Prostate gland (tissue), 2 donors: ENCODE measurements at regions not wholly inside any gene's neighbourhood (a gene's known extent, or its start where the extent isn't known, plus 50 kb on each side); places are given as distances from the start of the nearest gene placed in this dataset.
"Not testable (repeated sequence)": the region's sequence is repeated elsewhere in the genome, so short reads cannot be mapped to it uniquely, and the experiment has no call there.

Experiments used
- DNase-seq: peaks from one replicate; pipeline ENCODE4 v3.0.0-alpha.2; 2019; ENCODE audit warnings: low spot score
- H3K27ac ChIP-seq, 2 donors: fragments of 200-600 bp; sonication (generic); 2 replicates each; pipeline ENCODE4 v1.5.1; 2017 to 2019
- H3K27me3 ChIP-seq: fragments of 200-600 bp; sonication (generic); replicated peaks from 2 replicates; pipeline ENCODE4 v1.5.1; 2019; ENCODE audit not compliant: insufficient read depth
- H3K36me3 ChIP-seq, 2 donors: fragments of 200-600 bp; sonication (generic); 1 replicate in 1 of 2; 2 replicates in 1 of 2; pipeline versions ENCODE4 v1.5.1 to v1.8.1; 2017 to 2019
- H3K4me1 ChIP-seq: fragments of 200-600 bp; sonication (generic); replicated peaks from 2 replicates; pipeline ENCODE4 v1.5.1; 2019
- H3K4me3 ChIP-seq, 2 donors: fragments of 200-600 bp; sonication (generic); 2 replicates each; pipeline ENCODE4 v1.5.1; 2017 to 2019
- H3K9me3 ChIP-seq: fragments of 200-600 bp; sonication (generic); 2 replicates; pipeline ENCODE4 v1.5.1; 2017
- CTCF ChIP-seq, 4 experiments: fragments of 200-600 bp in 2 of 4; fragments of 450-650 bp in 2 of 4; sonication (generic) in 2 of 4; IDR thresholded peaks; 1 replicate in 3 of 4; 2 replicates in 1 of 4; pipeline ENCODE4 v1.5.1; 2016 to 2019; ENCODE audit warnings: antibody characterized with exemption in 4 of 4, mild to moderate bottlenecking in 2 of 4, moderate library complexity in 2 of 4
- POLR2A ChIP-seq: fragments of 450-650 bp; IDR thresholded peaks from one replicate; pipeline ENCODE4 v1.6.1; 2016; ENCODE audit warnings: antibody characterized with exemption, mild to moderate bottlenecking
- POLR2AphosphoS5 ChIP-seq: sonication (generic); formaldehyde crosslinking; IDR thresholded peaks from one replicate; pipeline ENCODE4 v1.6.1; 2017; ENCODE audit warnings: antibody characterized with exemption
- WGBS: methylation state at CpG from one replicate; pipeline ENCODE4 v1.1.5; 2018; 5-methylcytosine and 5-hydroxymethylcytosine counted together
- intact Hi-C: fragments of 100-400 bp; cut with DNase I; formaldehyde crosslinking; loops from one replicate; pipeline ENCODE4 v1.14.2; 2022

GRCh38 chr9:85451680-85452079, 290.1 kb downstream of the AGTPBP1 start:
- Histone ChIP-seq H3K27me3 (no peaks in the 10 kb centered on the region), H3K4me1 (no peaks in the 10 kb centered on the region), H3K9me3 (no peaks in the 10 kb centered on the region), H3K27ac (no peak overlapping the region), H3K36me3 (no peaks in the 10 kb centered on the region), H3K4me3 (no peak overlapping the region)
- 85% methylated on average over 3 of the region's 3 CpGs for WGBS
- DNase-seq: no peak
- intact Hi-C loops: no loop called here
- TF ChIP-seq CTCF (IDR thresholded peaks at IDR 0.05) (no peak), POLR2AphosphoS5 (no peak), POLR2A (no peak)

DNA sequence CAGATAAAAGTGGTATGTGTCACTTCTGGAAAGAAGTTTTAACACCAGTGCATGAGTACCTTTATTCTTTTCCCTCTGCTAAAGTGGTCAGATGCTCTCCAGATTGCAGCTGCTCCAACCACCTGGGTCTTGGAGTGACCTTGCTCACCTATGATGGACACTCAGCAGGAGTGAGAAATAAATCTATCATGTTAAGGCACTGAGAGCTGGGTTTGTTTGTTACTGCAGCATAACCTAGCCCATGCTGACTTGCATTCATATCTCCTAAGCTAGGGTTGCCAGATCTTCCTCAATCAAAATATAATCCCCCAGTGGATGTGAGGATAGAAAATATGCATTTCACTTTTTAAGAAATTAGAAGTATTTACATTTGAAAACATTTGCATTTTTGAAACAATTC, 295.9 kb downstream of the AGTPBP1 start:
- no peaks in the 10 kb centered on the region for H3K4me1 ChIP-seq
- no peaks in the 10 kb centered on the region for H3K9me3 ChIP-seq
- intact Hi-C loops: no loop called here
- TF ChIP-seq CTCF (IDR thresholded peaks at IDR 0.05) (no peak), POLR2AphosphoS5 (no peak), POLR2A (no peak)
- H3K4me3 ChIP-seq: no peak overlapping the region
- H3K27me3 ChIP-seq: no peaks in the 10 kb centered on the region
- no peak overlapping the region for H3K27ac ChIP-seq
- DNase-seq: no peak
- no peaks in the 10 kb centered on the region for H3K36me3 ChIP-seq

GRCh38 chr9:85444243-85444642, 297.5 kb downstream of the AGTPBP1 start:
- Histone ChIP-seq H3K4me1 (no peaks in the 10 kb centered on the region), H3K27me3 (no peaks in the 10 kb centered on the region), H3K36me3 (no peaks in the 10 kb centered on the region), H3K4me3 (no peak overlapping the region), H3K27ac (no peak overlapping the region), H3K9me3 (no peaks in the 10 kb centered on the region)
- WGBS: 65% methylated on average over 5 of the region's 5 CpGs
- no peak for DNase-seq
- TF ChIP-seq POLR2AphosphoS5 (no peak), CTCF (IDR thresholded peaks at IDR 0.05) (no peak), POLR2A (no peak)
- intact Hi-C loops: no loop called here

DNA sequence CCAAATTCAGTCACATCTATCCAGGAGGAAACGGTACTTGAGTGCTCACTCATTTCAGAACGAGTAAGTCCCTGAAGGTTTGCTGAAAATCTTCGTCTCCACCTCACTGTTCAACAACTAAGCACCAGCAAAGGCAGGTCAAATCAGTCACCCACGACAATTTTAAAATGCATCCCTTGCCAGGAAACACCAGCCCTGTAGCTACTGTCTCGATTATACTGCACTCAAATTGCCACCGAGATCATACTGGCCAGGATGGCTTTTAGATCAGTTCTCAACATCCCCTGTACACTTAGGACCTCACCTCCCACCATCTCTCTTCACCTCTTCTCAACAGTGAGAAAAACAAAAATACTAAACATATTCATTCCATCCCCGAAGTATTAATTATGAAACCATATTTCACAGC, 298.6 kb downstream of the AGTPBP1 start:
- H3K27ac ChIP-seq: no peak overlapping the region
- DNase-seq: no peak
- no peak overlapping the region for H3K4me3 ChIP-seq
- H3K36me3 ChIP-seq: no peaks in the 10 kb centered on the region
- TF ChIP-seq POLR2AphosphoS5: no peak
- no peak for TF ChIP-seq POLR2A
- TF ChIP-seq CTCF (IDR thresholded peaks at IDR 0.05): no peak
- intact Hi-C loops: no loop called here
- no peaks in the 10 kb centered on the region for H3K27me3 ChIP-seq
- H3K9me3 ChIP-seq: no peaks in the 10 kb centered on the region
- H3K4me1 ChIP-seq: no peaks in the 10 kb centered on the region
- WGBS: 85% methylated on average over 7 of the region's 7 CpGs

DNA sequence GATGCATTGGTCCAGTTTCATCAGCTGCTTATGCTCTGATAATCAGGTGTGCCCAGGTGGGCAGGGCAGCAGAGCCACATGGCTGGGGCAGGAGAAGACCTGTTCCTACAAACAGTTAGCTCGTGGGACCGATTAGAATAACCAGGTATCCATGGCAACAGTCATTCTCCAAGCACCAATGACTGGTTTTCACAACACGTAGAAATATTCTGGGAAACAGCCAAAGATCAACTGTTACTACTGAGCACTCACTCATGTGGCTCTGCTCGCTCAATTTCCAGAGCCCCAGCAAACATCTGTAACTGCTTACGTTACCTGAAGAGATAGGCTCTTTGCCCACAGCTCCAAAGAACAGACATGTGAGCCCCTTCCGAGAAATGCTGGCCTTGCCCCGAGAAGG, 302.0 kb downstream of the AGTPBP1 start:
- Histone ChIP-seq H3K9me3 (no peaks in the 10 kb centered on the region), H3K27me3 (no peaks in the 10 kb centered on the region), H3K27ac (no peak overlapping the region), H3K36me3 (no peaks in the 10 kb centered on the region), H3K4me3 (no peak overlapping the region), H3K4me1 (no peaks in the 10 kb centered on the region)
- WGBS: 75% methylated on average over 7 of the region's 7 CpGs
- TF ChIP-seq POLR2A (no peak), CTCF (IDR thresholded peaks at IDR 0.05) (no peak), POLR2AphosphoS5 (no peak)
- intact Hi-C loops: no loop called here
- no peak for DNase-seq

DNA sequence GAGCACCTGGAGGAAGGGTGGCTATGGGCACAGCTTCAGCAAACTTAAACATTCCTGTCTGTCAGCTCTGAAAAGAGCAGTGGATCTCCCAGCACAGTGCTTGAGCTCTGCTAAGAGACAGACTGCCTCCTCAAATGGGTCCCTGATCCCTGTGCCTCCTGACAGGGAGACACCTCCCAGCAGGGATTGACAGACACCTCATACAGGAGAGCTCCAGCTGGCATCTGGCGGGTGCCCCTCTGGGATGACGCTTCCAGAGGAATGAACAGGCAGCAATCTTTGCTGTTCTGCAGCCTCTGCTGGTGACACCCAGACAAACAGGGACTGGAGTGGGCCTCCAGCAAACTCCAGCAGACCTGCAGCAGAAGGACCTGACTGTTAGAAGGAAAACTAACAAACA, 307.8 kb downstream of the AGTPBP1 start:
- intact Hi-C loops, H3K4me1 ChIP-seq, H3K27me3 ChIP-seq, H3K4me3 ChIP-seq, H3K36me3 ChIP-seq, H3K9me3 ChIP-seq, DNase-seq, H3K27ac ChIP-seq: not testable (repeated sequence)
- WGBS: 91% methylated on average over 2 of the region's 2 CpGs

DNA sequence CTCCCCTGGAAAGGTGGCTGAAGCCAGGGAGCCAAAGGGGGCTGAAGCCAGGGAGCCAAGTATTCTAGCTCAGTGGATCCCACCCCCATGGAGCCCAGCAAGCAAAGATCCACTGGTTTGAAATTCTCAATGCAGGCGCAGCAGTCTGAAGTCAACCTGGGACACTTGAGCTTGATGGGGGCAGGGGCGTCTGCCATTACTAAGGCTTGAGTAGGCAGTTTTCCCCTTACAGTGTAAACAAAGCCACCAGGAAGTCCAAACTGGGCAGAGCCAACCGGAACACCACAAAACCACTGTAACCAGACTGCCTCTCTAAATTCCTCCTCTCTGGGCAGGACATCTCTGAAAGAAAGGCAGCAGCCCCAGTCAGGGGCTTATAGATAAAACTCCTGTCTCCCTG, 308.2 kb downstream of the AGTPBP1 start:
- H3K27ac ChIP-seq, H3K9me3 ChIP-seq, H3K4me1 ChIP-seq, H3K4me3 ChIP-seq, DNase-seq, intact Hi-C loops, H3K36me3 ChIP-seq, H3K27me3 ChIP-seq: not testable (repeated sequence)
- WGBS: 65% methylated on average over 3 of the region's 3 CpGs
